ENCODE measurements at regions not wholly inside any gene's neighbourhood (a gene's known extent, or its start where the extent isn't known, plus 50 kb on each side); places are given as distances from the start of the nearest gene placed in this dataset.

- Histone ChIP-seq H3K9me3 (ENCODE audit: control insufficient read depth in 1 of 2, low read length in 2 of 2) (no peaks in the 10 kb centered on the region), H3K27ac (ENCODE audit: low read depth, low read length) (no peak overlapping the region), H3K4me3 (ENCODE audit: low read depth in 1 of 2, low read length in 2 of 2) (no peak overlapping the region), H3K9ac (ENCODE audit: low read depth in 1 of 2, low read length in 2 of 2) (no peak overlapping the region), H3K36me3 (ENCODE audit: control insufficient read depth in 1 of 2, insufficient read depth in 2 of 2, low read length in 2 of 2) (no peaks in the 10 kb centered on the region), H3K4me1 (ENCODE audit: control insufficient read depth in 1 of 2, insufficient read depth in 2 of 2, low read length in 2 of 2) (peaks cover 6 to 8% of the 10 kb centered on the region in 2 donors), H3K27me3 (ENCODE audit: control insufficient read depth in 1 of 2, insufficient read depth in 2 of 2, low read length in 2 of 2) (no peaks in the 10 kb centered on the region)
These were observed 101.8 kb downstream of the NUFIP1 start for GRCh38 chr13:44887515-44887914.

DNA sequence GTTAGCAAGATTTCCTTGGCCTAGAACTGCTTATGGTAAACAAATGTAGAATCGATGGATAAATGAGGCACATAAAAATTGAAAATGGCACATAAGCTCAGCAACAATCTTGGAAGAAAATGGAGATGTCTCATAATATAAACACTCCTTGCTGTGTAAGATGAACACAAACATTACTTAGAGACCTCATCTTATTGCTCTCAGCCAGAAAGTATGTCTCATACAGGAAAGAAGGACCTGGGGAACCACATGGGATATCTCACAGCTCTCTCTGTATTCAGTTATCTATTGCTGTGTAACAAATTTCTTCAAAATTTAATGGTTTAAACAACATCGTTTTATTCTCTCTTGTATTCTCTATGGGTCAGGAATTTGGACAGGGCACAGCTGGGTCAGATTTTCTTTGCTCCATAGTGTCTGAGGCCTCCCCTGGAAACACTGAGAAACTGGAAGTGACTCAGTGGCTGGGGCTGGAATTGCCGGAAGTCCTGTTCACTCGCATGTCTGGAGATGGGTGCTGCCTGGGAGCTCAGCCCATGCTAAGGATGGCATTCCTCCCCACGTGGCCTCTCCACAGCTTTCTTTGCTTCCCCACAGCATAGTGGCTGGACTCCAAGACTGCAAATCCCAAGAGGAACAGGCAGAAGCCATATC lies 105.1 kb downstream of the NUFIP1 start:
- Histone ChIP-seq H3K4me3 (ENCODE audit: low read depth in 1 of 2, low read length in 2 of 2) (no peak overlapping the region), H3K9me3 (ENCODE audit: control insufficient read depth in 1 of 2, low read length in 2 of 2) (no peaks in the 10 kb centered on the region), H3K36me3 (ENCODE audit: control insufficient read depth in 1 of 2, insufficient read depth in 2 of 2, low read length in 2 of 2) (no peaks in the 10 kb centered on the region), H3K27ac (ENCODE audit: low read depth, low read length) (no peak overlapping the region), H3K4me1 (ENCODE audit: control insufficient read depth in 1 of 2, insufficient read depth in 2 of 2, low read length in 2 of 2) (peaks cover 0 to 2% of the 10 kb centered on the region in 2 donors), H3K27me3 (ENCODE audit: control insufficient read depth in 1 of 2, insufficient read depth in 2 of 2, low read length in 2 of 2) (no peaks in the 10 kb centered on the region), H3K9ac (ENCODE audit: low read depth in 1 of 2, low read length in 2 of 2) (no peak overlapping the region)

DNA sequence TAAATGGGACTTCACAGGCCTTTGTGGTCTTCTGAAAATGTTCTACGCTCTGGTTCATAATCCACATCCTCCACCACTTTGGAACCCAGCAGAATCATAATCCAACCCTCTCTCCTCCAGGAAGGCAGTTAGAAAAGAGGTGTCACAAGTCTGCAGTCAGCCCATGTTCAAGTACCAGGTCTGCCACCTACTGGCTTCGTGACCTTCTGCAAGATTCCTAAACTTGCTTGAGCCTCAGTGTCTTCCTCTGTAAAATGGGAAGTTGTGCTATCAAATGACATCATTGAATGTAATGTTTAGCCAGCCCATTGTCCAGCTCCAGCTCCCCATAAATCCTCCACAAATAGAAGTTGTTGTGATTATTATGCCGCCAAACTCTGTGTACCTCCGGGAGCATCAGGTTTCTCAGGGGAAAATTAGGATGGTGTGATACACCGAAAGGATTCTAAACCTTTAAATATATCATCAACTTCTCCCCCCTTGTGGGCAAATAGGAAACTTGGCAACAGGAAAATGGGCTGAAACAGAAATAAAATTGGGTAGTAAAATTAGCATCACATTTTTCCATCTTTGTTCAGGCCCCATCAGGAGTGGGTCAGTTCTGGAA lies 109.7 kb downstream of the NUFIP1 start:
- H3K9me3 ChIP-seq (ENCODE audit: control insufficient read depth in 1 of 2, low read length in 2 of 2): no peaks in the 10 kb centered on the region
- H3K9ac ChIP-seq (ENCODE audit: low read depth in 1 of 2, low read length in 2 of 2): no peak overlapping the region
- no peaks in the 10 kb centered on the region for H3K27me3 ChIP-seq (ENCODE audit: control insufficient read depth in 1 of 2, insufficient read depth in 2 of 2, low read length in 2 of 2)
- H3K4me3 ChIP-seq (ENCODE audit: low read depth in 1 of 2, low read length in 2 of 2): no peak overlapping the region
- peaks cover 0 to 7% of the 10 kb centered on the region in 2 donors for H3K4me1 ChIP-seq (ENCODE audit: control insufficient read depth in 1 of 2, insufficient read depth in 2 of 2, low read length in 2 of 2)
- H3K27ac ChIP-seq (ENCODE audit: low read depth, low read length): no peak overlapping the region
- H3K36me3 ChIP-seq (ENCODE audit: control insufficient read depth in 1 of 2, insufficient read depth in 2 of 2, low read length in 2 of 2): no peaks in the 10 kb centered on the region

GRCh38 chr13:44876782-44877324 lies 112.4 kb downstream of the NUFIP1 start:
- Histone ChIP-seq H3K27ac (ENCODE audit: low read depth, low read length) (no peak overlapping the region), H3K9ac (ENCODE audit: low read depth in 1 of 2, low read length in 2 of 2) (no peak overlapping the region), H3K4me1 (ENCODE audit: control insufficient read depth in 1 of 2, insufficient read depth in 2 of 2, low read length in 2 of 2) (peaks cover 0 to 7% of the 10 kb centered on the region in 2 donors), H3K36me3 (ENCODE audit: control insufficient read depth in 1 of 2, insufficient read depth in 2 of 2, low read length in 2 of 2) (no peaks in the 10 kb centered on the region), H3K4me3 (ENCODE audit: low read depth in 1 of 2, low read length in 2 of 2) (no peak overlapping the region), H3K27me3 (ENCODE audit: control insufficient read depth in 1 of 2, insufficient read depth in 2 of 2, low read length in 2 of 2) (no peaks in the 10 kb centered on the region), H3K9me3 (ENCODE audit: control insufficient read depth in 1 of 2, low read length in 2 of 2) (no peaks in the 10 kb centered on the region)

GRCh38 chr13:44874886-44875630 lies 114.2 kb downstream of the NUFIP1 start:
- Histone ChIP-seq H3K36me3 (ENCODE audit: control insufficient read depth in 1 of 2, insufficient read depth in 2 of 2, low read length in 2 of 2) (no peaks in the 10 kb centered on the region), H3K4me3 (ENCODE audit: low read depth in 1 of 2, low read length in 2 of 2) (no peak overlapping the region)

GRCh38 chr13:44874176-44874575 lies 115.1 kb downstream of the NUFIP1 start:
- H3K27me3 ChIP-seq (ENCODE audit: control insufficient read depth in 1 of 2, insufficient read depth in 2 of 2, low read length in 2 of 2): no peaks in the 10 kb centered on the region
- H3K4me3 ChIP-seq (ENCODE audit: low read depth in 1 of 2, low read length in 2 of 2): no peak overlapping the region
- no peak overlapping the region for H3K27ac ChIP-seq (ENCODE audit: low read depth, low read length)
- H3K9ac ChIP-seq (ENCODE audit: low read depth in 1 of 2, low read length in 2 of 2): no peak overlapping the region
- no peaks in the 10 kb centered on the region for H3K36me3 ChIP-seq (ENCODE audit: control insufficient read depth in 1 of 2, insufficient read depth in 2 of 2, low read length in 2 of 2)
- H3K9me3 ChIP-seq (ENCODE audit: control insufficient read depth in 1 of 2, low read length in 2 of 2): no peaks in the 10 kb centered on the region
- peaks cover 0 to 12% of the 10 kb centered on the region in 2 donors for H3K4me1 ChIP-seq (ENCODE audit: control insufficient read depth in 1 of 2, insufficient read depth in 2 of 2, low read length in 2 of 2)

More at GRCh38 chr13:44874886-44875630, 114.2 kb downstream of the NUFIP1 start:
- Histone ChIP-seq H3K27ac (ENCODE audit: low read depth, low read length) (no peak overlapping the region), H3K9me3 (ENCODE audit: control insufficient read depth in 1 of 2, low read length in 2 of 2) (no peaks in the 10 kb centered on the region), H3K9ac (ENCODE audit: low read depth in 1 of 2, low read length in 2 of 2) (no peak overlapping the region), H3K4me1 (ENCODE audit: control insufficient read depth in 1 of 2, insufficient read depth in 2 of 2, low read length in 2 of 2) (peaks cover 0 to 14% of the 10 kb centered on the region in 2 donors), H3K27me3 (ENCODE audit: control insufficient read depth in 1 of 2, insufficient read depth in 2 of 2, low read length in 2 of 2) (no peaks in the 10 kb centered on the region)

GRCh38 chr13:44873461-44873860 lies 115.8 kb downstream of the NUFIP1 start:
- Histone ChIP-seq H3K4me1 (ENCODE audit: control insufficient read depth in 1 of 2, insufficient read depth in 2 of 2, low read length in 2 of 2) (peaks cover 0 to 8% of the 10 kb centered on the region in 2 donors), H3K27me3 (ENCODE audit: control insufficient read depth in 1 of 2, insufficient read depth in 2 of 2, low read length in 2 of 2) (no peaks in the 10 kb centered on the region), H3K27ac (ENCODE audit: low read depth, low read length) (no peak overlapping the region), H3K9me3 (ENCODE audit: control insufficient read depth in 1 of 2, low read length in 2 of 2) (no peaks in the 10 kb centered on the region), H3K36me3 (ENCODE audit: control insufficient read depth in 1 of 2, insufficient read depth in 2 of 2, low read length in 2 of 2) (no peaks in the 10 kb centered on the region), H3K4me3 (ENCODE audit: low read depth in 1 of 2, low read length in 2 of 2) (no peak overlapping the region), H3K9ac (ENCODE audit: low read depth in 1 of 2, low read length in 2 of 2) (no peak overlapping the region)

DNA sequence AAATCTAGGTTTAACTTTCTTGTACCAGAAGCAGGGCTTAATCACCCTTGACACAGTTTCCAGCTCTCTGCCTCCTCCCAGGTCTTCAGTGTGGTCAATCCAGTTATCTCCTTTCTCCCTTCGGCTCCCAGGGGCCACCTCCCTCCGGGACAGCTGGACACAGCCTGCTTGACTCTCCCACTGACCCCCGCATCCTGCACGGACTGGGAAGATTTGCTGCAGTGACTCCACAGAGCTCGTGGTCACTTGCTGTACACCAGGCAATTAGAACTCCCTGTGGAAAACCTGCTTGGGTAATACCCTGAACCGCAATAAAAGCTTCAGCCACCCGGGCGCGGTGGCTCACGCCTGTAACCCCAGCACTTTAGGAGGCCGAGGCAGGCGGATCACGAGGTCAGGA lies 116.5 kb downstream of the NUFIP1 start:
- no peaks in the 10 kb centered on the region for H3K36me3 ChIP-seq (ENCODE audit: control insufficient read depth in 1 of 2, insufficient read depth in 2 of 2, low read length in 2 of 2)
- no peak overlapping the region for H3K9ac ChIP-seq (ENCODE audit: low read depth in 1 of 2, low read length in 2 of 2)
- peaks cover 0 to 8% of the 10 kb centered on the region in 2 donors for H3K4me1 ChIP-seq (ENCODE audit: control insufficient read depth in 1 of 2, insufficient read depth in 2 of 2, low read length in 2 of 2)
- H3K27ac ChIP-seq (ENCODE audit: low read depth, low read length): no peak overlapping the region
- no peaks in the 10 kb centered on the region for H3K27me3 ChIP-seq (ENCODE audit: control insufficient read depth in 1 of 2, insufficient read depth in 2 of 2, low read length in 2 of 2)
- no peak overlapping the region for H3K4me3 ChIP-seq (ENCODE audit: low read depth in 1 of 2, low read length in 2 of 2)
- H3K9me3 ChIP-seq (ENCODE audit: control insufficient read depth in 1 of 2, low read length in 2 of 2): no peaks in the 10 kb centered on the region

DNA sequence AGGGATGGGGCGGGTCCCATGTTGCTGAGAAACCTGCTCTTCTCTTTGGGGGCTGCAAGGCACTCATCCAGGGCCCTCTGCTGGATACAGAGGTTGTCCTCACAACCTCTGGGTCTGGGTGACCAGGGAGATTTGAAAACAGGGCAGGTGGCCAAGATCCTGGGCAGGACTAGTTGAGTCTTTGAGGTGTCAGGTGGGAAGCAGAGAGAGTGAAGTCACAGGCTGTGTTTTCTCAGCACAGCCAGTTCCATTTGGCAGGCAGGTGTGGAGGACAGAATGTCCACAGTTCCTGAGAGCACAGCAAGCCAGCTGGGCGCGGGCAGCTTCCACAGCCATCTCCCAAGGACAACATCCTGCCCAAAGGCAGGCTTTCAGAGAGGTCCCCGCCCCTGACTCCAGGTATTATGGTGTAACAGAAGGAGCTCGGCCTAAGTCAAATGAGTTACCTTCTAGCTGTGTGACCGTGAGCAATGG lies 118.8 kb downstream of the NUFIP1 start:
- Histone ChIP-seq H3K36me3 (ENCODE audit: control insufficient read depth in 1 of 2, insufficient read depth in 2 of 2, low read length in 2 of 2) (no peaks in the 10 kb centered on the region), H3K4me1 (ENCODE audit: control insufficient read depth in 1 of 2, insufficient read depth in 2 of 2, low read length in 2 of 2) (peaks cover 0 to 8% of the 10 kb centered on the region in 2 donors), H3K27ac (ENCODE audit: low read depth, low read length) (no peak overlapping the region), H3K27me3 (ENCODE audit: control insufficient read depth in 1 of 2, insufficient read depth in 2 of 2, low read length in 2 of 2) (no peaks in the 10 kb centered on the region), H3K9ac (ENCODE audit: low read depth in 1 of 2, low read length in 2 of 2) (no peak overlapping the region), H3K4me3 (ENCODE audit: low read depth in 1 of 2, low read length in 2 of 2) (no peak overlapping the region), H3K9me3 (ENCODE audit: control insufficient read depth in 1 of 2, low read length in 2 of 2) (no peaks in the 10 kb centered on the region)

GRCh38 chr13:44869167-44869566 lies 120.1 kb downstream of the NUFIP1 start:
- H3K9ac ChIP-seq (ENCODE audit: low read depth in 1 of 2, low read length in 2 of 2): no peak overlapping the region
- H3K27me3 ChIP-seq (ENCODE audit: control insufficient read depth in 1 of 2, insufficient read depth in 2 of 2, low read length in 2 of 2): no peaks in the 10 kb centered on the region
- no peak overlapping the region for H3K4me3 ChIP-seq (ENCODE audit: low read depth in 1 of 2, low read length in 2 of 2)
- H3K9me3 ChIP-seq (ENCODE audit: control insufficient read depth in 1 of 2, low read length in 2 of 2): no peaks in the 10 kb centered on the region
- no peak overlapping the region for H3K27ac ChIP-seq (ENCODE audit: low read depth, low read length)
- H3K4me1 ChIP-seq (ENCODE audit: control insufficient read depth in 1 of 2, insufficient read depth in 2 of 2, low read length in 2 of 2): peaks cover 0 to 8% of the 10 kb centered on the region in 2 donors
- H3K36me3 ChIP-seq (ENCODE audit: control insufficient read depth in 1 of 2, insufficient read depth in 2 of 2, low read length in 2 of 2): no peaks in the 10 kb centered on the region
